ENCODE measurements at regions not wholly inside any gene's neighbourhood (a gene's known extent, or its start where the extent isn't known, plus 50 kb on each side); places are given as distances from the start of the nearest gene placed in this dataset.
"Not testable (repeated sequence)": the region's sequence is repeated elsewhere in the genome, so short reads cannot be mapped to it uniquely, and the experiment has no call there.

GRCh38 chr2:8612734-8613179 lies 69.1 kb upstream of the ID2 start:
- H3K36me3 ChIP-seq (ENCODE audit: control insufficient read depth in 2 of 2, insufficient read depth in 1 of 2, low read length in 2 of 2): no peaks in the 10 kb centered on the region
- no peak overlapping the region for H3K4me3 ChIP-seq (ENCODE audit: low read depth, low read length)
- CTCF ChIA-PET: no interaction called here
- no peaks in the 10 kb centered on the region for H3K4me1 ChIP-seq (ENCODE audit: control insufficient read depth, insufficient read depth, low read length)
- no peak overlapping the region for H3K27ac ChIP-seq (ENCODE audit: extremely low read depth, low read depth, low read length)
- POLR2A ChIA-PET: no interaction called here
- H3K9me3 ChIP-seq (ENCODE audit: control insufficient read depth, insufficient read depth, low read depth, low read length): no peaks in the 10 kb centered on the region
- TF ChIP-seq ZNF423 (tag by site-specific recombination; IDR thresholded peaks at IDR 0.05): no peak

GRCh38 chr2:8613207-8613999 lies 68.5 kb upstream of the ID2 start:
- CTCF ChIA-PET; POLR2A ChIA-PET; H3K9me3 ChIP-seq (ENCODE audit: control insufficient read depth, insufficient read depth, low read depth, low read length); H3K4me3 ChIP-seq (ENCODE audit: low read depth, low read length); H3K27ac ChIP-seq (ENCODE audit: extremely low read depth, low read depth, low read length); H3K36me3 ChIP-seq (ENCODE audit: control insufficient read depth in 2 of 2, insufficient read depth in 1 of 2, low read length in 2 of 2); H3K4me1 ChIP-seq (ENCODE audit: control insufficient read depth, insufficient read depth, low read length): not testable (repeated sequence)

- ChIA-PET CTCF (no interaction called here), POLR2A (no interaction called here)
- no peaks in the 10 kb centered on the region for H3K4me1 ChIP-seq (ENCODE audit: control insufficient read depth, insufficient read depth, low read length)
- no peaks in the 10 kb centered on the region for H3K9me3 ChIP-seq (ENCODE audit: control insufficient read depth, insufficient read depth, low read depth, low read length)
- no peak overlapping the region for H3K27ac ChIP-seq (ENCODE audit: extremely low read depth, low read depth, low read length)
- no peaks in the 10 kb centered on the region for H3K36me3 ChIP-seq (ENCODE audit: control insufficient read depth in 2 of 2, insufficient read depth in 1 of 2, low read length in 2 of 2)
- H3K4me3 ChIP-seq (ENCODE audit: low read depth, low read length): no peak overlapping the region
- TF ChIP-seq ZBTB21 (tag by site-specific recombination; IDR thresholded peaks at IDR 0.05) (no peak), ZNF37A (tag by site-specific recombination; IDR thresholded peaks at IDR 0.05) (no peak), ZXDB (tag by site-specific recombination; IDR thresholded peaks at IDR 0.05) (no peak), ZBTB20 (tag by site-specific recombination; IDR thresholded peaks at IDR 0.05) (no peak), ZNF169 (tag by site-specific recombination; IDR thresholded peaks at IDR 0.05) (no peak), ZNF785 (tag by site-specific recombination; IDR thresholded peaks at IDR 0.05) (no peak), ZNF274 (IDR thresholded peaks at IDR 0.05; ENCODE audit: low read length) (no peak), ZNF274 (tag by site-specific recombination; IDR thresholded peaks at IDR 0.05; ENCODE audit: borderline replicate concordance) (no peak), ZSCAN16 (tag by site-specific recombination; IDR thresholded peaks at IDR 0.05) (no peak), ZBTB44 (tag by site-specific recombination; IDR thresholded peaks at IDR 0.05) (no peak), ZNF341 (tag by site-specific recombination; IDR thresholded peaks at IDR 0.05; ENCODE audit: low read depth) (no peak), GFI1B (tag by site-specific recombination; IDR thresholded peaks at IDR 0.05) (no peak), KLF17 (tag by site-specific recombination; IDR thresholded peaks at IDR 0.05) (no peak)
Measured at GRCh38 chr2:8614646-8615045, 67.2 kb upstream of the ID2 start.

- Histone ChIP-seq H3K36me3 (ENCODE audit: control insufficient read depth in 2 of 2, insufficient read depth in 1 of 2, low read length in 2 of 2) (no peaks in the 10 kb centered on the region), H3K27ac (ENCODE audit: extremely low read depth, low read depth, low read length) (no peak overlapping the region), H3K4me3 (ENCODE audit: low read depth, low read length) (no peak overlapping the region), H3K4me1 (ENCODE audit: control insufficient read depth, insufficient read depth, low read length) (no peaks in the 10 kb centered on the region), H3K9me3 (ENCODE audit: control insufficient read depth, insufficient read depth, low read depth, low read length) (no peaks in the 10 kb centered on the region)
- ChIA-PET CTCF (no interaction called here), POLR2A (no interaction called here)
- no peak for TF ChIP-seq WT1 (tag by site-specific recombination; IDR thresholded peaks at IDR 0.05)
- TF ChIP-seq ZSCAN18 (tag by site-specific recombination; IDR thresholded peaks at IDR 0.05): no peak
- no peak for TF ChIP-seq SP7 (tag by site-specific recombination; IDR thresholded peaks at IDR 0.05)
- no peak for TF ChIP-seq KLF7 (tag by site-specific recombination; IDR thresholded peaks at IDR 0.05; ENCODE audit: borderline replicate concordance)
- no peak for TF ChIP-seq ZNF391 (tag by site-specific recombination; IDR thresholded peaks at IDR 0.05; ENCODE audit: borderline replicate concordance, low read depth)
Measured at GRCh38 chr2:8615252-8615575, 66.6 kb upstream of the ID2 start.
